GM19099 (cell line): ENCODE measurements at regions not wholly inside any gene's neighbourhood (a gene's known extent, or its start where the extent isn't known, plus 50 kb on each side); places are given as distances from the start of the nearest gene placed in this dataset.

Experiments
- POLR2A ChIP-seq: IDR thresholded peaks from 3 replicates; pipeline ENCODE4 v1.6.1; 2011; ENCODE audit warnings: low read depth; ENCODE audit not compliant: insufficient read length; ENCODE audit errors: extremely low read depth

DNA sequence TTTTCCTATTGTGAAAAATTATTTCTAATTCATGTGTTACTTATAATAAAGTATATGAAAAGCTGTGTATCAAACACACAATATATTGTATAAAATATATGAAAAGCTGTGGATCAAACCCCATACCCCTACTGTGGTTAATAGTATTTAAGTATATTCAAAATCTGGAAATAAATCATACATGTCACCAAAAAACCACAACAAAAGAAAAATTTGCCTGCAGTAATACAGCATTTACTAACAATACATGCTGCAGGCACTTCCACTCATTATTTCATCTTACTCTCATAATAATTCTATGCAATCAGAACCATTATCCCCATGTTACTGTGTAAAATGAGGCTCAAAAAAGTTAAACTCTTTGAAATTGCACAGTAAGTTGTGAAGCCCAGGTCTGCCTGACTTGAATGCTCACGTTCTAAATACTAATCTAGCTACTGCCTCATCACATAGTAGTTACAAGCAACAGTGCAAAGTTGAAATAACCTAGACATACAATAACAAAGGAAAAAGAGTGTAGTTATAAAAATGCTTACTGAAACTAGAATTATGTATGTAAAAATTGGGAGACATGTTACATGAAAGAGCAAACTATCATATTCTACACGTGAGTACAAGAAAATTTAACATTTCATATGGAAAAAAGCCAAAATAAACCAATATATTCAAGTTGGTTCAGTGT is 61.7 kb downstream of the FAM217A start:
- no peak for TF ChIP-seq POLR2A

- no peak for TF ChIP-seq POLR2A
These were observed 61.1 kb downstream of the FAM217A start for GRCh38 chr6:4017834-4018170.

DNA sequence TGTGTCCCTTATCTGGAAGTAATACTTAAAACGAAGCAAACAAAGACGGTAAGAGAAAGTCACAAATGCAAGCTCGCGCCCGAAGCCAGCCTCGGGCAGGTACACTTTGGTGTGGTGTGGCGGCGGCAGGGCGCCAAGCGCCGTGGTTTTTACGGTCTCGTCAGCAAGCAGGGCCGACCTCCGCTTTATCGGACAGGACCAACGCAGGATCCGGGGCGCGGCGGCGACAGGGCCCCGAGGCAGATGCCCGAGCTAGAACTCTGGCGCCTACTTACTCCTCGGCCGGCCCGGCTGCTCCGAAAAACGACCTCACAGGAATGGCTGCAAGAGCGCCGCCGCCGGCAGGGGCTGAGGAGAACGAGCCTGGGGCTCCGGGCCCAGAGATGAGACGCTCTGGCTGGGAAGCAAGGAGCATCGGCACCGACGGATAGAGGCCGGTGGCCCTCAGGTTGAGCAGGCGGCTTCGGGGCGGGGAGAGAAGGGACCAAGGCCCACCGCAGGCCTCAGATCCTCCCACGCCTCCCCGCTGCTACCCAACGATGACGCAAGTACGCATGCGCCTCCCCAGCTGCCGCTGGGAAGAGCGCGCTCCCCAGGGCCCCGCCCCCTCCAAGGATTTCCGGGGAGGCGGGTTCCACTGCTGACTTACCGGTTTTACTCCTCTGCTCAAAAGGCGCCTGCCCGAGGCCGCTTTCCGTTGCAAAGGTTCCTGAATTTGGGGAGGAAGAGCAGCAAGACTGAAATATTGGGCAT is 60.6 kb downstream of the FAM217A start:
- TF ChIP-seq POLR2A, result peak; percentile 77
